Fibroblast of skin of right quadriceps (primary cell): ENCODE measurements at regions not wholly inside any gene's neighbourhood (a gene's known extent, or its start where the extent isn't known, plus 50 kb on each side); places are given as distances from the start of the nearest gene placed in this dataset.
"Not testable (repeated sequence)": the region's sequence is repeated elsewhere in the genome, so short reads cannot be mapped to it uniquely, and the experiment has no call there.

Source experiments
- DNase-seq: peaks from one replicate; pipeline ENCODE4 v3.0.0-alpha.2; 2013

- no peak for DNase-seq
Observed at GRCh38 chr1:234855851-234856250, 245.9 kb upstream of the IRF2BP2 start.

- no peak for DNase-seq
Observed at GRCh38 chr1:234854645-234855039, 244.7 kb upstream of the IRF2BP2 start.

GRCh38 chr1:234853906-234854644, 244.1 kb upstream of the IRF2BP2 start:
- DNase-seq = peak; percentile 12

- DNase-seq = no peak
Observed at GRCh38 chr1:234852659-234853058, 242.7 kb upstream of the IRF2BP2 start.

GRCh38 chr1:234851450-234852438, 241.8 kb upstream of the IRF2BP2 start:
- peak; percentile 53 for DNase-seq

- DNase-seq = no peak
Observed at GRCh38 chr1:234849832-234850231, 239.9 kb upstream of the IRF2BP2 start.

- DNase-seq = peak; percentile 91
Observed at GRCh38 chr1:234848972-234849649, 239.1 kb upstream of the IRF2BP2 start.

- DNase-seq = not testable (repeated sequence)
Observed at GRCh38 chr1:234846813-234847212, 236.8 kb upstream of the IRF2BP2 start.

- no peak for DNase-seq
Observed at GRCh38 chr1:234845836-234846235, 235.9 kb upstream of the IRF2BP2 start.

GRCh38 chr1:234845097-234845660, 235.2 kb upstream of the IRF2BP2 start:
- no peak for DNase-seq

- DNase-seq = peak; percentile 36
Observed at GRCh38 chr1:234844479-234845031, 234.6 kb upstream of the IRF2BP2 start.

- DNase-seq = peak; percentile 35
Observed at GRCh38 chr1:234843946-234844345, 234.0 kb upstream of the IRF2BP2 start.

GRCh38 chr1:234842726-234843641, 233.0 kb upstream of the IRF2BP2 start:
- DNase-seq = peak; percentile 10

- peak; percentile 46 for DNase-seq
Observed at GRCh38 chr1:234841710-234842231, 231.8 kb upstream of the IRF2BP2 start.

GRCh38 chr1:234841281-234841680, 231.3 kb upstream of the IRF2BP2 start:
- DNase-seq = peak; percentile 21

- DNase-seq = peak; percentile 65
Observed at GRCh38 chr1:234840843-234841242, 230.9 kb upstream of the IRF2BP2 start.

GRCh38 chr1:234840253-234840652, 230.3 kb upstream of the IRF2BP2 start:
- DNase-seq = no peak

- no peak for DNase-seq
Observed at GRCh38 chr1:234839663-234840062, 229.7 kb upstream of the IRF2BP2 start.

- no peak for DNase-seq
Observed at GRCh38 chr1:234838820-234839219, 228.8 kb upstream of the IRF2BP2 start.

- DNase-seq = no peak
Observed at GRCh38 chr1:234838182-234838581, 228.2 kb upstream of the IRF2BP2 start.

- DNase-seq = no peak
Observed at GRCh38 chr1:234837713-234838112, 227.7 kb upstream of the IRF2BP2 start.
